ENCODE measurements at regions not wholly inside any gene's neighbourhood (a gene's known extent, or its start where the extent isn't known, plus 50 kb on each side); places are given as distances from the start of the nearest gene placed in this dataset.

DNA sequence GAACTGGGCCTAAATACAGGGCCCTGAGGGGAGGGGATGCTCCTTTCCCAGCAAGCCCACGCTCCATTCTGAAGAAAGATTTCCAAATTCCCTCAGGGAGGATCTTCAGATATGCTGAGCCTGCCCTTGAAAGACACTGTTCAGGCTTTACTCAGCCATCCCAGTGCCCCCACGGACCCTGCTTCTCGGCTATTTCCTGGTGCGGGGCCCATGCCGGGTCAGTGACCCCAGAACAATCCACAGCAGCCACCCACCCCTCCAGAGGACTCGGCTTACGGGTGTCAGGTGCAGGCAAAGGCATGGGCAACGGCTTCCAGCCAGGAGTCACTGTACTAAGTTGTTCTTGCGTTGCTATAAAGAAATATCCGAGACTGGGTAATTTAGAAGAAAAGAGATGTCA, 137.1 kb downstream of the OAT start:
- TF ChIP-seq ZNF274 (IDR thresholded peaks at IDR 0.05; ENCODE audit: low read depth, low read length), result no peak
- no peak for TF ChIP-seq SUZ12 (IDR thresholded peaks at IDR 0.05; ENCODE audit: extremely low read depth, insufficient read depth, insufficient read length)
- TF ChIP-seq YY1 (IDR thresholded peaks at IDR 0.05; ENCODE audit: insufficient read depth, insufficient read length), result no peak

Data from NT2/D1 (cell line).